WTC11 (cell line): ENCODE measurements at regions not wholly inside any gene's neighbourhood (a gene's known extent, or its start where the extent isn't known, plus 50 kb on each side); places are given as distances from the start of the nearest gene placed in this dataset.

Experiments
- ATF1 ChIP-seq: sonication (generic); formaldehyde crosslinking; IDR thresholded peaks from 2 replicates; pipeline ENCODE4 v1.8.1; 2023; ENCODE audit warnings: mild to moderate bottlenecking, moderate library complexity, missing genetic modification reagents
- CTCF ChIP-seq: fragments of 200-600 bp; IDR thresholded peaks from 2 replicates; pipeline ENCODE4 v1.8.0; 2022; ENCODE audit warnings: antibody characterized with exemption
- FOXP4 ChIP-seq: sonication (generic); formaldehyde crosslinking; IDR thresholded peaks from 2 replicates; pipeline ENCODE4 v1.8.0; 2022; ENCODE audit warnings: mild to moderate bottlenecking, missing genetic modification reagents
- MAX ChIP-seq: sonication (generic); formaldehyde crosslinking; IDR thresholded peaks from 2 replicates; pipeline ENCODE4 v1.8.0; 2022; ENCODE audit warnings: mild to moderate bottlenecking, missing genetic modification reagents
- NR3C1 ChIP-seq: sonication (generic); formaldehyde crosslinking; conservative IDR thresholded peaks from 2 replicates; pipeline ENCODE4 v1.8.1; 2023; ENCODE audit warnings: low read depth, mild to moderate bottlenecking, missing genetic modification reagents
- STAT6 ChIP-seq: sonication (generic); formaldehyde crosslinking; conservative IDR thresholded peaks from 2 replicates; pipeline ENCODE4 v1.8.1; 2023; ENCODE audit warnings: mild to moderate bottlenecking, low read depth, missing genetic modification reagents, moderate library complexity
- TCF7 ChIP-seq: sonication (generic); formaldehyde crosslinking; IDR thresholded peaks from 2 replicates; pipeline ENCODE4 v1.8.0; 2022; ENCODE audit warnings: mild to moderate bottlenecking, low read depth, missing genetic modification reagents, moderate library complexity
- TEAD1 ChIP-seq: sonication (generic); formaldehyde crosslinking; IDR thresholded peaks from 2 replicates; pipeline ENCODE4 v1.8.0; 2022; ENCODE audit warnings: mild to moderate bottlenecking, missing genetic modification reagents

GRCh38 chr13:26128676-26129075 lies 76.9 kb upstream of the SHISA2 start:
- TF ChIP-seq CTCF (no peak), TEAD1 (CRISPR knock-in tag) (no peak), ATF1 (CRISPR knock-in tag) (no peak), FOXP4 (CRISPR knock-in tag) (no peak), TCF7 (CRISPR knock-in tag) (no peak), STAT6 (no peak), NR3C1 (CRISPR knock-in tag) (no peak), MAX (CRISPR knock-in tag) (no peak)
